ENCODE measurements at regions not wholly inside any gene's neighbourhood (a gene's known extent, or its start where the extent isn't known, plus 50 kb on each side); places are given as distances from the start of the nearest gene placed in this dataset.

- TF ChIP-seq POLR2A (IDR thresholded peaks at IDR 0.05) = no peak
- no peak for TF ChIP-seq CTCF (IDR thresholded peaks at IDR 0.05)
Measured at GRCh38 chr11:110850846-110851245, 138.6 kb upstream of the ARHGAP20 start.

Data from lower leg skin (tissue), 3 donors.